Progenitor cell of endocrine pancreas (in vitro differentiated cells): ENCODE measurements at regions not wholly inside any gene's neighbourhood (a gene's known extent, or its start where the extent isn't known, plus 50 kb on each side); places are given as distances from the start of the nearest gene placed in this dataset.

Source experiments
- DNase-seq: peaks from one replicate; pipeline ENCODE4 v3.0.0; 2021; ENCODE audit warnings: low spot score; ENCODE audit not compliant: unreplicated experiment
- H3K27ac Mint-ChIP-seq: 2 replicates; pipeline ENCODE4 v1.8.0; 2021; ENCODE audit warnings: mild to moderate bottlenecking, moderate library complexity, mixed read lengths
- H3K27me3 Mint-ChIP-seq: 2 replicates; pipeline ENCODE4 v1.8.0; 2021; ENCODE audit warnings: mixed read lengths
- H3K36me3 Mint-ChIP-seq: 2 replicates; pipeline ENCODE4 v1.8.0; 2022; ENCODE audit warnings: mixed read lengths; ENCODE audit not compliant: insufficient read depth
- H3K4me1 Mint-ChIP-seq: 2 replicates; pipeline ENCODE4 v1.8.0; 2021; ENCODE audit warnings: low read depth, mixed read lengths
- H3K4me3 Mint-ChIP-seq: 2 replicates; pipeline ENCODE4 v1.8.0; 2021; ENCODE audit warnings: low read depth, mild to moderate bottlenecking, moderate library complexity, mixed read lengths
- H3K9me3 Mint-ChIP-seq: 2 replicates; pipeline ENCODE4 v1.8.0; 2021; ENCODE audit warnings: low read depth, mixed read lengths
- CTCF ChIP-seq: fragments of 200-600 bp; sonication (generic); IDR thresholded peaks from one replicate; pipeline ENCODE4 v1.5.0; 2021; ENCODE audit warnings: antibody characterized with exemption, mild to moderate bottlenecking; ENCODE audit not compliant: unreplicated experiment

DNA sequence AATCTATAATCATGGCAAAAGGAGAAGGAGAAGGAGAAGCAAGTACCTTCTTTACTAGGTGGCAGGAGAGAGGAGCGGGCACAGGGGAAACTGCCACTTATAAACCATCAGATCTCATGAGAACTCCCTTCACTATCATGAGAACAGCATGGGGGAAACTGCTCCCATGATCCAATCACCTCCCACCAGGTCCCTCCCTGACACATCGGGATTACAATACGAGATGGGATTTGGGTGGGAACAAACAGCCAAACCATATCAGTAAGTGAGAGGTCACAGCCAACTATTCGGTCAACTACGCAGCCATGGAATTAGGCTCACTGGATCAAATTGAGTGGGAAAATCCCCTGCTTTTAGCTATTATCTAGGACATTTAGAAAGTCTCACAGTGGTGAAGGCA lies 54.2 kb upstream of the STEAP1B start:
- DNase-seq = no peak
- H3K27me3 Mint-ChIP-seq = peaks cover 23% of the 10 kb centered on the region
- H3K4me3 Mint-ChIP-seq = no peak overlapping the region
- no peaks in the 10 kb centered on the region for H3K9me3 Mint-ChIP-seq
- H3K36me3 Mint-ChIP-seq = no peaks in the 10 kb centered on the region
- peaks cover 4% of the 10 kb centered on the region for H3K4me1 Mint-ChIP-seq
- H3K27ac Mint-ChIP-seq = no peak overlapping the region
- no peak for TF ChIP-seq CTCF

GRCh38 chr7:22551768-22552513 lies 52.0 kb upstream of the STEAP1B start:
- Mint-ChIP-seq H3K27ac (no peak overlapping the region), H3K4me3 (no peak overlapping the region), H3K36me3 (no peaks in the 10 kb centered on the region), H3K9me3 (no peaks in the 10 kb centered on the region), H3K4me1 (peaks cover 5% of the 10 kb centered on the region), H3K27me3 (peaks cover 23% of the 10 kb centered on the region)
- no peak for TF ChIP-seq CTCF
- DNase-seq = no peak

GRCh38 chr7:22550514-22551030 lies 50.6 kb upstream of the STEAP1B start:
- no peak overlapping the region for H3K27ac Mint-ChIP-seq
- no peak for DNase-seq
- no peaks in the 10 kb centered on the region for H3K9me3 Mint-ChIP-seq
- H3K4me1 Mint-ChIP-seq = peaks cover 5% of the 10 kb centered on the region
- no peak for TF ChIP-seq CTCF
- H3K4me3 Mint-ChIP-seq = peak overlapping the region; percentile 85
- H3K27me3 Mint-ChIP-seq = peaks cover 19% of the 10 kb centered on the region
- H3K36me3 Mint-ChIP-seq = no peaks in the 10 kb centered on the region

- DNase-seq = peak; percentile 73
- Mint-ChIP-seq H3K9me3 (no peaks in the 10 kb centered on the region), H3K27ac (peak overlapping the region; percentile 92), H3K4me3 (peak overlapping the region; percentile 85), H3K27me3 (peaks cover 19% of the 10 kb centered on the region), H3K4me1 (peaks cover 10% of the 10 kb centered on the region), H3K36me3 (no peaks in the 10 kb centered on the region)
- peak; percentile 84 for TF ChIP-seq CTCF
These were observed 49.9 kb upstream of the STEAP1B start for GRCh38 chr7:22549667-22550513.
